Transverse colon (tissue), 4 donors: ENCODE measurements at regions not wholly inside any gene's neighbourhood (a gene's known extent, or its start where the extent isn't known, plus 50 kb on each side); places are given as distances from the start of the nearest gene placed in this dataset.

Source experiments
- DNase-seq: peaks from one replicate; pipeline ENCODE4 v3.0.0-alpha.2; 2019
- H3K27ac ChIP-seq, 4 donors: fragments of 200-600 bp; sonication (generic); 2 replicates each; pipeline ENCODE4 v1.5.1; 2016 to 2018; ENCODE audit warnings: inconsistent platforms in 4 of 4
- H3K27me3 ChIP-seq: fragments of 200-600 bp; sonication (generic); 2 replicates; pipeline ENCODE4 v1.5.1; 2017; ENCODE audit warnings: inconsistent platforms
- H3K36me3 ChIP-seq, 4 donors: fragments of 200-600 bp; sonication (generic); 2 replicates each; pipeline ENCODE4 v1.5.1; 2017 to 2019; ENCODE audit warnings: inconsistent platforms in 4 of 4
- H3K4me1 ChIP-seq, 4 donors: fragments of 200-600 bp; sonication (generic); 2 replicates each; pipeline ENCODE4 v1.5.1; 2017 to 2020; ENCODE audit warnings: inconsistent platforms in 4 of 4
- H3K4me3 ChIP-seq, 4 donors: fragments of 200-600 bp; sonication (generic); 1 replicate in 1 of 4; 2 replicates in 3 of 4; pipeline versions ENCODE4 v1.5.1 to v1.6.1; 2017 to 2019; ENCODE audit warnings: inconsistent platforms in 4 of 4
- H3K9me3 ChIP-seq, 2 donors: fragments of 200-600 bp; sonication (generic); 2 replicates each; pipeline ENCODE4 v1.5.1; 2017 to 2019; ENCODE audit warnings: inconsistent platforms in 2 of 2
- CTCF ChIP-seq, 5 experiments: fragments of 200-600 bp in 3 of 5; fragments of 450-650 bp in 2 of 5; sonication (generic) in 3 of 5; IDR thresholded peaks; 1 replicate in 2 of 5; 2 replicates in 3 of 5; pipeline ENCODE4 v1.5.1; 2016 to 2017; ENCODE audit warnings: antibody characterized with exemption in 5 of 5, inconsistent platforms in 3 of 5, mild to moderate bottlenecking in 2 of 5, moderate library complexity in 1 of 5
- EP300 ChIP-seq: sonication (generic); formaldehyde crosslinking; IDR thresholded peaks from one replicate; pipeline ENCODE4 v1.6.1; 2017; ENCODE audit warnings: antibody characterized with exemption, low read depth
- POLR2A ChIP-seq: fragments of 450-650 bp; IDR thresholded peaks from one replicate; pipeline ENCODE4 v1.6.1; 2016; ENCODE audit warnings: antibody characterized with exemption, mild to moderate bottlenecking, moderate library complexity
- POLR2AphosphoS5 ChIP-seq, 3 donors: sonication (generic); formaldehyde crosslinking; IDR thresholded peaks; one replicate each; pipeline ENCODE4 v1.6.1; 2016; ENCODE audit warnings: antibody characterized with exemption in 3 of 3
- WGBS, 2 donors: methylation state at CpG; one replicate each; pipeline ENCODE4 v1.1.5; 2018; ENCODE audit warnings: low coverage in 1 of 2; 5-methylcytosine and 5-hydroxymethylcytosine counted together
- in situ Hi-C, 4 donors: fragments of 200-750 bp; cut with MboI; loops; one replicate each; pipeline versions ENCODE4 v1.15.0 to v1.15.1; 2017; ENCODE audit warnings: low sequenced_read_pairs in 3 of 4, low pct_ligation_motif_present in 1 of 4, low pct_unique_long_range_greater_than_20kb in 1 of 4
- intact Hi-C: fragments of 100-400 bp; cut with DNase I; formaldehyde crosslinking; loops from one replicate; pipeline ENCODE4 v1.15.1; 2023; ENCODE audit warnings: low total_unique reads

- intact Hi-C loops (no loop called here), in situ Hi-C loops (no loop called here)
- H3K9me3 ChIP-seq: no peaks in the 10 kb centered on the region
- H3K27ac ChIP-seq: no peak overlapping the region
- no peaks in the 10 kb centered on the region for H3K36me3 ChIP-seq
- H3K27me3 ChIP-seq: no peaks in the 10 kb centered on the region
- H3K4me3 ChIP-seq: no peak overlapping the region
- DNase-seq: no peak
- TF ChIP-seq POLR2A (no peak), POLR2AphosphoS5 (IDR thresholded peaks at IDR 0.05) (no peak)
- no peaks in the 10 kb centered on the region for H3K4me1 ChIP-seq
Observed at GRCh38 chr21:22711636-22712035, 1713.4 kb downstream of the NCAM2 start.

DNA sequence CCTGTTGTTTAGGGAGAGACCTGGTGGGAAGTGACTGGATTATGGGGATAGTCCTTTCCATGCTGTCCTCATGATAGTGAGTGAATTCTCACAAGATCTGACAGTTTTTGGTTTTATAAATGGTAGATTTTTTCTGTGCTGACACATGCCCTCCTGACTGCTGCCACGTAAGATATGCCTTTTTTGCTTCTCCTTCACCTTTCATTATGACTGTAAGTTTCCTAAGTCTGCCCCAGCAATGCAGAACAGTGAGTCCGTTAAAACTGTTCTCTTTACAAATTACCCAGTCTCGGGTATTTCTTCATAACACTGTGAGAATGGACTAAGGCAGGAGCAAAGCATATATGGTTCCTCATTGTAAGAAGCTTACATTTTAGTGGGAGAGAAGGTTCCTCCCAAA, 1727.2 kb downstream of the NCAM2 start:
- 84 to 87% methylated on average over 3 of the region's 3 CpGs for WGBS, 2 donors
- H3K27ac ChIP-seq: no peak overlapping the region
- in situ Hi-C loops: no loop called here
- no peaks in the 10 kb centered on the region for H3K4me1 ChIP-seq
- intact Hi-C loops: no loop called here
- no peak for TF ChIP-seq EP300
- TF ChIP-seq POLR2AphosphoS5 (IDR thresholded peaks at IDR 0.05): no peak
- TF ChIP-seq CTCF (IDR thresholded peaks at IDR 0.05): no peak
- no peak for TF ChIP-seq POLR2A
- no peaks in the 10 kb centered on the region for H3K27me3 ChIP-seq
- H3K4me3 ChIP-seq: no peak overlapping the region
- no peak for DNase-seq
- H3K36me3 ChIP-seq: no peaks in the 10 kb centered on the region
- H3K9me3 ChIP-seq: peaks cover 0 to 8% of the 10 kb centered on the region in 2 donors

GRCh38 chr21:22728091-22728490, 1729.9 kb downstream of the NCAM2 start:
- no peak overlapping the region for H3K27ac ChIP-seq
- TF ChIP-seq POLR2AphosphoS5 (IDR thresholded peaks at IDR 0.05): no peak
- TF ChIP-seq CTCF (IDR thresholded peaks at IDR 0.05): no peak
- TF ChIP-seq EP300: no peak
- TF ChIP-seq POLR2A: no peak
- no peaks in the 10 kb centered on the region for H3K36me3 ChIP-seq
- in situ Hi-C loops: no loop called here
- intact Hi-C loops: no loop called here
- H3K27me3 ChIP-seq: no peaks in the 10 kb centered on the region
- DNase-seq: no peak
- H3K4me1 ChIP-seq: no peaks in the 10 kb centered on the region
- H3K4me3 ChIP-seq: no peak overlapping the region
- WGBS, 2 donors: 40 to 66% methylated on average over 2 of the region's 2 CpGs
- peaks cover 4 to 8% of the 10 kb centered on the region in 2 donors for H3K9me3 ChIP-seq

DNA sequence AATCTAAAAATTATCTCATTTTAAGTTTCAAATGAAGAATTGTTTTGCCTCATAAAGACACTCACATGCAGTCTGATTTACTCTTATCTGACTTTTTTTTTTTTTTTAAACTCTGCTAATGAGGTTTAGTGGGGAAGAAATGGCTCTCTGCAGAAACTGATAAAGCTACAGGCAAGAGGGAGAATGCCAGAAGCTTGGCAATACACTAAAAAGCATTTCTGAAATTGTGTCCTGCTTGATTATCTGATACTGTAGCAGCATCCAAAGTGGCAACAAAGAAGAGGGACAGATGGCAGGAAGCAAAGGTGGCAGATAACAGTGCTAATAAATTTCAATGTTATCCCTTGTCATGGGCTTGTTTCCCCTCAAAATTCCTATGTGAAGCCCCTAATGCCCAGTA, 1744.9 kb downstream of the NCAM2 start:
- Histone ChIP-seq H3K4me3 (no peak overlapping the region), H3K27me3 (no peaks in the 10 kb centered on the region), H3K4me1 (no peaks in the 10 kb centered on the region), H3K27ac (no peak overlapping the region), H3K9me3 (peaks cover 0 to 3% of the 10 kb centered on the region in 2 donors), H3K36me3 (no peaks in the 10 kb centered on the region)
- no peak for DNase-seq
- intact Hi-C loops (no loop called here), in situ Hi-C loops (no loop called here)
- TF ChIP-seq POLR2A (no peak), EP300 (no peak), CTCF (IDR thresholded peaks at IDR 0.05) (no peak), POLR2AphosphoS5 (IDR thresholded peaks at IDR 0.05) (no peak)

DNA sequence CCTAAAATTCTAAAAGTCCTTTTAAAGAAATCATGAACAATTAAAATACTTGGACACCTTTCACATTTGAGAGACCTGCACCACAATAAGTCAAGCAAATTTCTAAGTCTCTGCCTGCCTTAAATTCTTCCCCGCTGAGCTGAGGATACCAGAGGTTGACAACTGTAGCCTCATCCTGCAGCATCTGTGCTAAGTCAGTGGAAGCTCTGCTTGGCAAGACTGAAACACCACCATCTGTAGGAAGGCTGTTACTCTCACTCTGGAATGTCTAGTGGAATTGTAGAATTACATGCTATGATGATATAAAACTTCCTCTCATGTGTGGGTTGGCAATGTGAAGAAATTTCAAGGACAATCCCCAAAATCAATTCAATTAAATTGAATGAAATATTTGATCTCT, 1756.5 kb downstream of the NCAM2 start:
- no peaks in the 10 kb centered on the region for H3K4me1 ChIP-seq
- TF ChIP-seq CTCF (IDR thresholded peaks at IDR 0.05) (no peak), POLR2A (no peak), POLR2AphosphoS5 (IDR thresholded peaks at IDR 0.05) (no peak), EP300 (no peak)

More for the DNA sequence above, 1756.5 kb downstream of the NCAM2 start:
- intact Hi-C loops: no loop called here
- Histone ChIP-seq H3K27me3 (no peaks in the 10 kb centered on the region), H3K27ac (no peak overlapping the region), H3K9me3 (no peaks in the 10 kb centered on the region), H3K36me3 (no peaks in the 10 kb centered on the region), H3K4me3 (no peak overlapping the region)
- in situ Hi-C loops: no loop called here
- no peak for DNase-seq
- WGBS, 2 donors: 43 to 79% methylated on average over 1 of the region's 1 CpG
